HG02981 (cell line): ENCODE measurements at regions not wholly inside any gene's neighbourhood (a gene's known extent, or its start where the extent isn't known, plus 50 kb on each side); places are given as distances from the start of the nearest gene placed in this dataset.
"Not testable (repeated sequence)": the region's sequence is repeated elsewhere in the genome, so short reads cannot be mapped to it uniquely, and the experiment has no call there.

ENCODE experiments used
- ATAC-seq: cut with Tn5 transposase; IDR thresholded peaks from one replicate; pipeline ENCODE4 v1.9.1; 2021; ENCODE audit warnings: mild to moderate bottlenecking, moderate library complexity; ENCODE audit not compliant: unreplicated experiment

DNA sequence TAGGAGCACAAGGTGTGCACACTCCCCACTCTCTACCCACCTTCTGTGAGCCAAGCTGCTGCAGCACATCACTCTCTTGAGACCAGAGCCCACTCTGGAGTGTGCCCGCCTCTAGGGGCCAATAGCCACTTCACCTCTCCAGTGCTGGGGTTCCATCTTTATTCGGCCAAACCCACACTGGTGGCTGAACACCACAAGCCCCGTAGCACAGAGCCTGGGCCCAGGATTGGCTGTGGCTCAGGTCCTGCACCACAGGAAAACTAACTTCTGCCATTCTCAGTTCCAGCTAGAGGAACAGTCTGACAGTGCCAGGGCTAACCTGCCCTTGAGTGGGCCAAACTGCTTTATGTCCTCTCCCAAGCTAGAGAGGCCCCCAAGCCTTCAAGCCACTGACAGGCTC lies 111.0 kb upstream of the TOX3 start:
- no peak for ATAC-seq

DNA sequence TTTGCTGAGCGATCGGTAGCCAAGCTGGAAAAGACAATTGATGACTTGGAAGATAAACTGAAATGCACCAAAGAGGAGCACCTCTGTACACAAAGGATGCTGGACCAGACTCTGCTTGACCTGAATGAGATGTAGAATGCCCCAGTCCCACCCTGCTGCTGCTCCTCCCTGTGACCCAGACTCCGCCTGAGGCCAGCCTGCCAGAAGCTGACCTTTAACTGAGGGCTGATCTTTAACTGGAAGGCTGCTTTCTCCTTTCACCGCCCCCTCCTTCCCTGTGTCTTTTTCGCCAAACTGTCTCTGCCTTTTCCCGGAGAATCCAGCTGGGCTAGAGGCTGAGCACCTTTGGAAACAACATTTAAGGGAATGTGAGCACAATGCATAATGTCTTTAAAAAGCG lies 109.0 kb upstream of the TOX3 start:
- not testable (repeated sequence) for ATAC-seq

DNA sequence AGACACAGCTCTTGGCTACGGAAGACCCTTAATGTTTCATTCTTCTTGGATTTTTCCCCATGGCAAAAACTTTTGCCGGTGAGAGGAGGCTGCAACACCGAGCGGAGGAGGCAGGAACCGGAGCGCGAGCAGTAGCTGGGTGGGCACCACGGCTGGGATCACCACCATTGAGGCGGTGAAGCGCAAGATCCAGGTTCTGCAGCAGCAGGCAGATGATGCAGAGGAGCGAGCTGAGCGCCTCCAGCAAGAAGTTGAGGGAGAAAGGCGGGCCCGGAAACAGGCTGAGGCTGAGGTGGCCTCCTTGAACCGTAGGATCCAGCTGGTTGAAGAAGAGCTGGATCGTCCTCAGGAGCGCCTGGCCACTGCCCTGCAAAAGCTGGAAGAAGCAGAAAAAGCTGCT lies 108.2 kb upstream of the TOX3 start:
- ATAC-seq, result not testable (repeated sequence)

DNA sequence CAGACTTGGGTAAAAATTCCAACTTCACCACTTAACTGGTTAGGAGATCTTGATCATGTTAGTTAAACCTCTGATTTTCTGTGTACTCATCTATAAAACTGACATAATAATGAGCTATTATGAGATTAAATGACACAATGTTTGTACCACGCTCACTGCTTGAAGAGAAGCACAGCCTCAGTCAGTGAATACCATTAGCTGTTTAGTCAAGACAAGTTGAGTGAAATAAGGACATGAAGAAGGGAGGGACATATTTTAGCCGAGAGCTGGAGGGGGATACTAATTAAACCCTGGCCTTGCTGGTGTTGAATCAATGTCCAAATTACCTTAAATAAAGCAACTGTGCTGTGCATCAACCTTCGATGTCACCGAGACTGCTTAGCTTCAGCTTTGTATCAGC lies 105.1 kb upstream of the TOX3 start:
- ATAC-seq, result no peak

DNA sequence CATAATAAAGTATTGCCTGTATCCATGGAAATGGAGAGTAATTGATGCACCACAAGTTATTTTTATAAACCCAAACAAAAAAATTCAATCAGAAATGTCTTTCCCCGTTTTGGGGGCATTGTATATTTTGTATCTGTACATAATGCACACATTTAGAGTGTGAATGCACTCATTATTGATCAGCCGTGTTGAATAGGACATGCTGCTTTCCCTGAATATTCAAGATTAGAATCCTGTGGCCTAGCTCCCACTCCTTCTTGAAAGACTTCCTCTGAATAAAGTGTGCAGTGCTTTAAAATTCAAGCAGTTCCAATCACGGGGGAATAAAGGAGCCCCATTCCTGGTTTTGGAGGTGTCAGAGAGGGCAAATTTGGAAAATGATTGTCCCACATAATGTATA lies 103.8 kb upstream of the TOX3 start:
- no peak for ATAC-seq

DNA sequence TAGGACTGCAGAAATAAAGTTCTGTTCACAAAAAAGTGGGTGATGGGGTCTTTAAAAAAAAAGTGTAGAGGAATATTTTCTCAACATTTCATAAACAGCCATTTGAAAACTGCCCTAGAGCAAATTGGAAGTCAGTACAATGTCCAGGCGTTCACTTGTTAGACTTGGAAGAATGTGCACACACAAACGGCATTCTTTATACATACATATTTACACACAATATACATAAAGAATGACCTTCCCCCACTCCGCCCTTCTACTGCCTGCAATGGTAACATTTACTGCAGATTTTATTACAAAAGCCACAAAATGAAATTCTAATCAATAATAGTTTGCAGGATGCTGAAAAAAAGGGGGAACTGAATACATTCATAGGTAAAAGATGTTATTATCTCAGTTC lies 103.4 kb upstream of the TOX3 start:
- ATAC-seq, result no peak

DNA sequence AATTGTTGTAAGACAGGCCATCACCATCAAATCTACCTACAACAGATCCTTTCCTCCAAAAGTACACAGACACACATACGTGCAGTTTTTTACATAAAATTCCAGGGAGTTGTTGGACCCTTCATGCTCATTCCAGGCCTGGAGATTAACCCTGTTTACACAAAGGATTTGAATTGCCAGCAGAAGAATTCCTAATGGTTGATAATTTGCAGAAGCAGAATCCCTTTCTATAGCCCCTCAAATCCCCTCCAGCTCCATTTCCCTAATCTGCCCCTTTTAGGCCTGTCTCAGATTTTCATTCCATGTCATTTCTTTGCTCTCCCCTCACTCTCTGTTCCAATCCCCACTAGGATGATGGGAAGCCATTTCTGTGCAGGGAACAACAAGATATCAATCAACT lies 102.9 kb upstream of the TOX3 start:
- ATAC-seq, result no peak

DNA sequence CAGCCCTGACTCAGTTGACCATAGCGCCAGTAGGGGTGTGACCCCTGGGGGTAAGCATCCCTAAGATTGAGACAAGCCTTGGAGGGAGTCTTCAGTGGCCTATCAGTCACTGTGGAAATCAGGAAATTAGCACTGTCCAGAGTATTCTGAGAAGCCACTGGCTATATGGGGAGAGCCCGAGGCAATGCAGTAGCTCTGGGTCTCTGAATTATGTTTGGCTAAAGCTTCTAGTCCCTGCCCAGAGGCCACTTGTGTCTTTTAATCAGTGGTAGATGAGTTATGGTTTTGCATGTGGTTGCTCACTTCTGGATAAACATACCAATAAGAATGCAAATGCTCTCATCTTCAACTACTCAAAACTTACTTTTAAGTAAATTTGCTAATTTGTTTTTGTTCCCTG lies 100.6 kb upstream of the TOX3 start:
- no peak for ATAC-seq

DNA sequence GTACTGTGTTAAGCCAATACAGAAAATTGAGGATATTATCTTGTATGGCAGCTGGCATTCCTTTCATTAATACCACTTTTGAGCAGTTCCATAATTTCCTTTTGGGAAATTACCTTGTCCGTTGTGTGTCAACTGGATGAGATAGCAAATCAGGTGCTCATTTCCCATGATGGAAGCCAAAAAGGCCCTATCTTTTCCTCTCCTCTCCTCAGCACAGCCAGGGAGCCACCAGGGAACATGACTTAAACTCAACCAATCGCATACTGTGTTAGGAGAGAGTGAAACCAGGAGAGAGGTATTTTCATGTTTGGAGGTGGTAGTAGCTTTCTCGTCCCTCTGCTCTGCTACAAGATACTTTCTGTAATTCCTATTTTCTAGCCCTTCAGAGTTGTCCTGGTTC lies 96.1 kb upstream of the TOX3 start:
- no peak for ATAC-seq

DNA sequence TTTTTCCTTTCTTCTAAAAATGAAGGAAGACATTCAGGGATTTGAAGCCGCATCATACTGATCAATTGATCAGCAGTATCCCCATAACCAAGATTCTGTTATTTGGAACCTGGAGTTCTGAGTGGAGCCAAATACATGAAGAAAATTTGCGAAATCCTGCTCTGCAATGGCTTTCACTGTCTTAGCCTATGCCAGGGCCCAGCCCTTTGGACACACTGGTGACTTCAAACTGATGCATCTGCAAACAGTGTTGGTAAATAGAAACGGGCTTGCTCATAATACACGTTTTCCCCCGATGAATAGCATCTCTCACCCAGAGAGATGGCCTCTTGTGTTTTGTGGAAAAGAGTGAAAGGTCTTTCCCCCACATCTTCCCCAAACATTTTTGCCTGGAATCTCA lies 87.6 kb upstream of the TOX3 start:
- ATAC-seq, result no peak

DNA sequence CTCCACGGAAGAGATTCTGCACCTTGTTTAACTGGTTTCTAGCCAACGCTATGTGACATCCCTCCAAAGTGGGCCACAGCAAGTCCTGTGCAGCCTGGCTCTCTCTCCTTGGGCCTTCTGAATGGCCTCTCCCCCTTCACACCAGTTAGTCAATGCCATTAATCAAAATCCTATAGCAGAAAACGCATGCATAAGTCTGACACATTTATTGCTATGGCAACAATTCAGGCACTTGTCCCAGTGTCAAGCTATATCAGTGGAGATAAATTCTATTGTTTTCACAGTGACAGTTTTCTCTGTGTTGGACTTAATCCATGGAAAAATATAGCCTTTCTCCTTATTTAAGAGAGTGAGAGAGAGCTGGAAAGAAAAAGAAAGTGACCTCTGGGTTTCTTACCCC lies 87.2 kb upstream of the TOX3 start:
- ATAC-seq, result no peak

DNA sequence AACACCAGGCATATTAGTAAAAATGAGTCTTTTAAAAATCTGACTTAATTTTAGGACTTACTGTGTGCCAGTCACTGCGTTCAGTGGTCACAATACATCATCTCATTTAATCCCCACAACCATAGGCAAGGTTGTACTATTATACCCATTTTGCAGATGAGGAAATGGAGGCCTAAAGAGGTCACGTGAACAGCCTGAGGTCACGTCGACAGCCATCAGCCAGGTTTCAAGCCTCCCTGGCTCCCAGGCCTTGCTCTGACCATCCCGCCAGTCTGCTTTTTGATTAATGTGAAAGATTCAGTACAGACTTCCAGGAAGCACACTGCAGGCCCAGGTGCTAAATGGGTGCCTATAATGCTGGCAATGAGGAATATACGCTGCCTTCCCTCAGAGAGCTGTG lies 86.3 kb upstream of the TOX3 start:
- ATAC-seq, result no peak

DNA sequence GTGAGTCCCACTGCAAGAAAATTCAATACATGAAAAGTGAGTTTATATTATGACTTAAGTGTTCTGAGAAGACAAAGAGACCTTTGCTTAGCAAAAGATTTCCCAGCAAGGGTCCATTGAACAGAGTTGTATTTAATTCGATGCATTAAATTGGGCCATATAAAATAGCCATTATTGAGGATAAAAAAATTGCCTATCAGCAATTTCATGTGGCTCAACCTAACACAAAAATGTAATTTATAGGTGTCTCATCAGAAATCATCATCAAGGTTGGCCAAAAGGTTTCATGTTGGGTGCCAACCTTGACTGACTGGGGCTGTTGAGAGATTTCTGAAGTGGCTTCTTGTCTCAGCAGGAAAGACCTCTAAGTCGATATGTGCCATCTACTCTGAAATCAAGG lies 84.8 kb upstream of the TOX3 start:
- no peak for ATAC-seq

DNA sequence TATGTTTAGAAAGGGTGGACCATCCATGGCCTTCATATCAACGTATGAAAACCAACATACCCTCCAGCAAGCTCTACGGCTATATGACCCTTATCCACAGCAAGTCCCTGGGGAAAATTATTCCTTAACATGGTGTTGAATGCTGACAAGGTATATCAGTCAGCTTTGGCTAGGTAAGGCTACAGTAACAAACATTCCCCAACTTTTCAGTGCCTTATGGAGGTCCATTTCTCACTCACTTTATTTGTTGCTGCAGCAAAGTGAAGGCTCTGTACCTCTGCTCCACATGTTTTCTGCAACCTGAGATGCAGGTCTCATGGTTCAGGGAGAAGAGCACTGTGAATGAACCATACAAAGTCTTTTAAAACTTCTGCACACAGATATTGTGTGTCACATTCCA lies 83.8 kb upstream of the TOX3 start:
- ATAC-seq, result no peak

DNA sequence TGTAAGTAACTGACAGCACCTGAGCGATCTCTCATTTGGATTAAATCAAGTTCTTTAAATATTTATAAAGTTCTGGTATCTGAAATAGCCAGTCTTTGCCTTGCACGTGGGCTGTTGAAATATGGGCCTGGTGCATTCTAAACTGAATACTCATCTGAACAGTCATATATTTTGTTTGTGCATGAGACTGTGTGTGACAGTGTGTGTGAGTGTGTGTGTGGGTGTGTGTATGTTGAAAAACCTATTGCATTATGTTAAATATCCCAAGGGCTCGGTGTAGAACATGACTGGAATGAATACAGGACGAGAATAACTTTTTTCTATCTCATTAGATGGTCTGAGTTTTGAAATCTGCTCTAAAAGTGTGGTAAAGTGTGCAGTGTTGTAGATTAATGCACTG lies 82.4 kb upstream of the TOX3 start:
- ATAC-seq, result no peak

DNA sequence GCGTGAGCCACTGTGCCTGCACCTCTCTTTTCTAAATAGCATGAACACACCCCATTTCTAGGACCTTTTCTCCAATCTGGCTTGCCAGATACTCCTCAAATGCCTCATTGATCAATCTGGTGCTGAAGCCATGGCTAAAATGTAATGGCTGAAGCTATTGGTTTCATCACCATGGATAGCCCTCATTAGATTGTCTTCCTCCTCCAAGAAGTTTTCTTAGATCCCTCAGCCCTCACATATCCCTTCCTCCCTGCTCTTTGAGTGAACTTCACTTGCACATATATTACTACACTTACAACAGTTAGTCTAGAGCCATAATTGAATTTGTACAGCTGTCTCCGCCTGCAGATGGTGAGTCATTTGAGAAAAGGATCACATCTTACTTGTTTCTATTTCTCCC lies 77.9 kb upstream of the TOX3 start:
- ATAC-seq, result no peak

DNA sequence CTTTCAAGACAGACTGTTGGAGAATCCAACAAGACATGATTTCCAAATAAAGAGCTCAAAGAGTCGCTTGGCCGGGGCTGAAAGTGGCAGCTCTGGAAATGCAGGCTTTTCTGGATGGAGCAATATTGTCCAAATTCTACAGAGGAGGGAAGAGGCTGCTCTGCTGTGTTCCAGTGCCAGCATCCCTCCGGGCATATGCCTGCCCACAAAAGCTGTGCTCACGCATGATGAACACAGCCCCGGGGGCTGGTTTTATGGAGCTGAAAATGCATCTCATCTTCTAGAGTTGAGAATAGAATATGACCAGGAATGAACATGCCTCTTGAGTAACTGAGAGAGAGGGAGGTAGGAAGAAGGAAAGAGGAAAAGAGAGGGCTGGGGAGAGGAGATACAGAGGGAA lies 74.7 kb upstream of the TOX3 start:
- no peak for ATAC-seq

DNA sequence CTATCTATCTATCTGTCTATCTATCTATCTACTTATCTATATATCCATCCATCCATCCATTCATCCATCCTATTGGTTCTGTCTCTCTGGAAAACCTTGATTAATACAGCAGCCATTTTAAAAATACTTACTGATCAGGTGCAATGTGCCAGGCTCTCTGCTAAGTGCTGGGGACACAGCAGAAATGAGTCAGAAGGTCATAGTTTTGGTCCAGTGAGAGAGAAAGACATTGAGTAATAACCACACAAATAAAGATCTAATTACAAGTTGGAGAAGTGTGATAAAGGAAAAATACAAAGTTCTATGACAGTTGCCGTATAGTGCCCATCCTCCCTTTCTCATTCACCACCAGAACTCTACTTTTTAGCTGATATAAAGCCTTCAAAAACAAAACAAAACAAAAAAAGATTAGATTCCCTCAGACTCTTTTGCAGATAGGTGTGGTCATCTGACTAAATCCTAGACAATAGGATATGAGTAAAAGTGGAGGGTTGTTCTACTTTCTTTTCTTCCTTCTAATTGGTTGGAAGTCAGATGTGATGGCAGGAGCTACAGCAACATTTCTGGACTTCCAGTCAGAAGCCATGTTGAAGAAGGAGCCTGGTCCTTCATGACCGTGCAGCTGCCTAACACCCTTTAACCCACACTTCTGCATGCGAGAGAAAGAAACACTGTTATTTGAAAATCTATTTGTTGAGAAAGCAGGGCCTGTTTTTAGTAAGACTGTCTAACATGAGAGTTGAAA lies 72.0 kb upstream of the TOX3 start:
- no peak for ATAC-seq

DNA sequence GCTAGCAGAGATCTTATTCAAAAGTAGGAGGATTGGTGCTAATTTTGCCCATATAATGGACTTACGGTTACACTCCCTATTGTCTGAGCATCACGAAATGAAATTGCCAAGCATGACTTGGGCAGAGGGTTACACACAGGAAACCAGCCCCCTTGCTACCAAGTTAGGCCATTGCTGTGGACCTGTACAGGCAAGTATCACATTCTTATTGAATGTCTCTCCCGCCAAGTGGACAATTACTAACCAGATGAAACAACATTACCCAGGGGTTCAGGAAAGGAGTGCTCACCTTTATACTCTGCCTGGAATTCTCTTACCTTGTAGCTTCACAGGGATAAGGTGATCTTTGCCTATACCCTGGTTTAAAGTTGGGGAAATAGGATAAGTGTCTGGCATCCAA lies 70.6 kb upstream of the TOX3 start:
- no peak for ATAC-seq

DNA sequence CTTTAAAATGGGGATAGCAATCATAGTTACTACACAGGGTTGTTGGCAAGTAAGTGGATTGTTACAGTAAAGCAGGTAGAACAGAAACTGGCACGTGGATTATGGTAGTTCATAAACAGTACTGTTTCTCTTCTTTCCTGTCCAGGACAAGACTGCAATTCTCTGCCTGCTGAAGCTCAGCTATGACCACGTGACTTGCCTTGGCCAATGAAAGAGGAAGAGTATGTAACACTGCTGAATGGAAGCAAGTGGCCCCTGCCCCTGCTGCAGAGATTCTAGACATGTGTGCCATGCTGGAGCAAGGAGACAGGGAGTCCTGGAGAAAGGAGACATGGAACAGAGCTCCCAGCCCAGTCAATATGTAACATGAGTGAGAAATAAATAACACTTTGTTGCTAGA lies 66.6 kb upstream of the TOX3 start:
- no peak for ATAC-seq

DNA sequence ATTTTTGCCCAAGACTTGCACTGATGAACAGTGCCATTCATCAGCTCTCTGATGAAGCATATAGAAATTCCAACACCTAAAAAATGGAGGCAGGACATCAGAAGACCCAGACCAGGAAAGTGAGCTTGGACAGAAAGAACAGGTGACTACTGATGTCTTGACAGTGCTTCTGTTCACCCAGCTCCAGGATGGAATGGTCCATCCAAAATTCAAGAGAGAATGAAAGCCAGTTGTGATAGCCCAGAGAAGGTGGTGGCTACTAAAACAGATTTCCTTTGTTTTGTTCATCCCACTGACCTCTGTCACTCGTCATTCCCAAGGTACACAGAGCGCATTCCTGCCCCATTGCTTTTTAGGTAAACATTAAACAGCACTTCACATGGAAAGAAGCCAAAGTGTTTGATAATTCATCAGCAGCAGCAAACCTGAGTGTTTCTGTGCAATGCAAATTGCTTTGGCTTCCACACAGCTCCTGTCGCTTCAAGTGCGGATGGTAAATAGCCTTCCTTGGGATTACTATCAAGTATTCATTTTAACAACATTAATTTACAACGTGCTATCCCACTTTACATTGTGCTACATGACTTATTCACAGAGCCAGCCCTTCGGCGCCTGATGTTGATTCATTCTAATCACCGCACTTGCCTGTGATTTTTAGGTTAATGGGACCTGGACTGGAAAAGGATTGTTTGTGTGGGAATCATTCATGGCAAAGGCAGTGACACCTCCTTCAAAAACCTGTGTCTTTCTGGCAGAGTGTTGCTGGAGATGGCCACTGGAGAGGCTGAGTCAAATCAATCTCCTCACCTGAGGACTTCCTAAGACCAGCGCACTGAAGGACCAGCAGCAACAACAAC lies 65.1 kb upstream of the TOX3 start:
- no peak for ATAC-seq

DNA sequence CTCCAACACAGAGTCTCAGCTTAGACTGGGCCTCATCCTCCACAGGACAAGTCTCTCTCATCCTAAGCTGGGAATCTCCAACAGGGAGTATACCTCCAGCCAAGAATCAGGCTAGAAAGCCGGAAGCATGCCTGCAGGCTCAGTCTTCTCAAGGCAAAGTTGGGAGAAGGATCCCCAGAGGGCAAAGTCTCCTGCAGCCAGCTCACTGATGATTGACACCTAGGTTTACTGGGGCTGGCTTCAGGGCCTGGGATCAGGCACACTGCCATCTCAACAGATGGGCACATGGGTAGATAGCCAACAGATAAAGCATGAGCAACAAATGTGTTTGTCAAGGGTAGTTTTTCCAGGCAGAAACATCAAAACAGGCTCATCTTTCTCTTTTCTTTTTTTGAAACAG lies 56.1 kb upstream of the TOX3 start:
- no peak for ATAC-seq
